ENCODE measurements at regions not wholly inside any gene's neighbourhood (a gene's known extent, or its start where the extent isn't known, plus 50 kb on each side); places are given as distances from the start of the nearest gene placed in this dataset.

- TF ChIP-seq ZNF462 (CRISPR knock-in tag; IDR thresholded peaks at IDR 0.05) (no peak), ETS1 (IDR thresholded peaks at IDR 0.05) (no peak), ZNF331 (CRISPR knock-in tag; IDR thresholded peaks at IDR 0.05; ENCODE audit: low read depth) (no peak), ZNF114 (CRISPR knock-in tag; IDR thresholded peaks at IDR 0.05) (no peak), EZH2phosphoT487 (IDR thresholded peaks at IDR 0.05; ENCODE audit: unreplicated experiment) (no peak), NANOG (IDR thresholded peaks at IDR 0.05; ENCODE audit: borderline replicate concordance) (no peak), CREB1 (CRISPR knock-in tag; IDR thresholded peaks at IDR 0.05; ENCODE audit: low read depth) (no peak), REST (IDR thresholded peaks at IDR 0.05; ENCODE audit: unreplicated experiment) (no peak)
Observed at GRCh38 chr6:4608361-4609115, 167.7 kb upstream of the CDYL start (continued).

Measured in GM23338 (cell line).